SK-N-SH (cell line): ENCODE measurements at regions not wholly inside any gene's neighbourhood (a gene's known extent, or its start where the extent isn't known, plus 50 kb on each side); places are given as distances from the start of the nearest gene placed in this dataset.

ENCODE experiments used
- FOXJ3 ChIP-seq: sonication (generic); formaldehyde crosslinking; IDR thresholded peaks from 2 replicates; pipeline ENCODE4 v1.5.1; 2020; ENCODE audit warnings: mild to moderate bottlenecking, missing genetic modification reagents
- GABPA ChIP-seq: IDR thresholded peaks from 2 replicates; pipeline ENCODE4 v1.4.0; 2012; ENCODE audit warnings: low read depth, mild to moderate bottlenecking
- JUND ChIP-seq: IDR thresholded peaks from 2 replicates; pipeline ENCODE4 v1.4.0; 2012
- POLR2AphosphoS5 ChIP-seq: IDR thresholded peaks from 2 replicates; pipeline ENCODE4 v1.6.1; 2012; ENCODE audit warnings: low read depth, low read length
- RFX5 ChIP-seq: IDR thresholded peaks from 2 replicates; pipeline ENCODE4 v1.6.1; 2012; ENCODE audit warnings: mild to moderate bottlenecking, improper control_type of control experiment, low read length
- SMC3 ChIP-seq: IDR thresholded peaks from 2 replicates; pipeline ENCODE4 v1.6.1; 2012; ENCODE audit warnings: low read depth, low read length, improper control_type of control experiment
- TF ChIP-seq, protein P1 (sequence below): fragments of 200-600 bp; sonication (generic); IDR thresholded peaks from 2 replicates; pipeline ENCODE4 v1.6.1; 2017; ENCODE audit warnings: antibody characterized with exemption, mild to moderate bottlenecking, moderate library complexity
- TF ChIP-seq, protein P2 (sequence below): IDR thresholded peaks from 2 replicates; pipeline ENCODE4 v1.6.1; 2012; ENCODE audit warnings: mild to moderate bottlenecking, low read depth, low read length, moderate library complexity
- TF ChIP-seq, protein P3 (sequence below): IDR thresholded peaks from 2 replicates; pipeline ENCODE4 v1.4.0; 2012; ENCODE audit warnings: low read depth

DNA sequence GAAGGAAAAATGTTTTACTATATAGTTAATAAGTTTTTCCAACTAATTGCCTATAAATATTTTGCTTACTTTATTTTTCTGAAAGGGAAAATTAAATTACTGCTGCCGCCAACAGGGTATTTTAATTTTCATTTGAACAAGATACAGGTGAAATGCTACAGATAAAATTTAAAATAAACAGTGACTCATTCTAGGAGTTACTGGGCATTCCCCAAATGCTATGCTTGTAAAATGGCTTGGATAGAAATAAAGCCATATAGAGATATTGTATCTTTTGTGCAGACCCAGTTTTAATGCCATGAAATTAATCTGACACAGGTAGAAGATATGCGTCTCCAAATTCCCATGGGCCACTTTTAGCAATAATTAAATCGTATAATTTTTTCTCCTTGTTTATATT is 144.5 kb downstream of the NAP1L3 start:
- TF ChIP-seq SMC3 = no peak
- no peak for TF ChIP-seq RFX5
- TF ChIP-seq, protein P1, sequence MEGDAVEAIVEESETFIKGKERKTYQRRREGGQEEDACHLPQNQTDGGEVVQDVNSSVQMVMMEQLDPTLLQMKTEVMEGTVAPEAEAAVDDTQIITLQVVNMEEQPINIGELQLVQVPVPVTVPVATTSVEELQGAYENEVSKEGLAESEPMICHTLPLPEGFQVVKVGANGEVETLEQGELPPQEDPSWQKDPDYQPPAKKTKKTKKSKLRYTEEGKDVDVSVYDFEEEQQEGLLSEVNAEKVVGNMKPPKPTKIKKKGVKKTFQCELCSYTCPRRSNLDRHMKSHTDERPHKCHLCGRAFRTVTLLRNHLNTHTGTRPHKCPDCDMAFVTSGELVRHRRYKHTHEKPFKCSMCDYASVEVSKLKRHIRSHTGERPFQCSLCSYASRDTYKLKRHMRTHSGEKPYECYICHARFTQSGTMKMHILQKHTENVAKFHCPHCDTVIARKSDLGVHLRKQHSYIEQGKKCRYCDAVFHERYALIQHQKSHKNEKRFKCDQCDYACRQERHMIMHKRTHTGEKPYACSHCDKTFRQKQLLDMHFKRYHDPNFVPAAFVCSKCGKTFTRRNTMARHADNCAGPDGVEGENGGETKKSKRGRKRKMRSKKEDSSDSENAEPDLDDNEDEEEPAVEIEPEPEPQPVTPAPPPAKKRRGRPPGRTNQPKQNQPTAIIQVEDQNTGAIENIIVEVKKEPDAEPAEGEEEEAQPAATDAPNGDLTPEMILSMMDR = no peak
- TF ChIP-seq, protein P2, sequence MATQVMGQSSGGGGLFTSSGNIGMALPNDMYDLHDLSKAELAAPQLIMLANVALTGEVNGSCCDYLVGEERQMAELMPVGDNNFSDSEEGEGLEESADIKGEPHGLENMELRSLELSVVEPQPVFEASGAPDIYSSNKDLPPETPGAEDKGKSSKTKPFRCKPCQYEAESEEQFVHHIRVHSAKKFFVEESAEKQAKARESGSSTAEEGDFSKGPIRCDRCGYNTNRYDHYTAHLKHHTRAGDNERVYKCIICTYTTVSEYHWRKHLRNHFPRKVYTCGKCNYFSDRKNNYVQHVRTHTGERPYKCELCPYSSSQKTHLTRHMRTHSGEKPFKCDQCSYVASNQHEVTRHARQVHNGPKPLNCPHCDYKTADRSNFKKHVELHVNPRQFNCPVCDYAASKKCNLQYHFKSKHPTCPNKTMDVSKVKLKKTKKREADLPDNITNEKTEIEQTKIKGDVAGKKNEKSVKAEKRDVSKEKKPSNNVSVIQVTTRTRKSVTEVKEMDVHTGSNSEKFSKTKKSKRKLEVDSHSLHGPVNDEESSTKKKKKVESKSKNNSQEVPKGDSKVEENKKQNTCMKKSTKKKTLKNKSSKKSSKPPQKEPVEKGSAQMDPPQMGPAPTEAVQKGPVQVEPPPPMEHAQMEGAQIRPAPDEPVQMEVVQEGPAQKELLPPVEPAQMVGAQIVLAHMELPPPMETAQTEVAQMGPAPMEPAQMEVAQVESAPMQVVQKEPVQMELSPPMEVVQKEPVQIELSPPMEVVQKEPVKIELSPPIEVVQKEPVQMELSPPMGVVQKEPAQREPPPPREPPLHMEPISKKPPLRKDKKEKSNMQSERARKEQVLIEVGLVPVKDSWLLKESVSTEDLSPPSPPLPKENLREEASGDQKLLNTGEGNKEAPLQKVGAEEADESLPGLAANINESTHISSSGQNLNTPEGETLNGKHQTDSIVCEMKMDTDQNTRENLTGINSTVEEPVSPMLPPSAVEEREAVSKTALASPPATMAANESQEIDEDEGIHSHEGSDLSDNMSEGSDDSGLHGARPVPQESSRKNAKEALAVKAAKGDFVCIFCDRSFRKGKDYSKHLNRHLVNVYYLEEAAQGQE = no peak
- no peak for TF ChIP-seq POLR2AphosphoS5
- no peak for TF ChIP-seq GABPA
- no peak for TF ChIP-seq FOXJ3 (CRISPR knock-in tag)
- TF ChIP-seq, protein P3, sequence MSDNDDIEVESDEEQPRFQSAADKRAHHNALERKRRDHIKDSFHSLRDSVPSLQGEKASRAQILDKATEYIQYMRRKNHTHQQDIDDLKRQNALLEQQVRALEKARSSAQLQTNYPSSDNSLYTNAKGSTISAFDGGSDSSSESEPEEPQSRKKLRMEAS = no peak
- no peak for TF ChIP-seq JUND
